ENCODE measurements at regions not wholly inside any gene's neighbourhood (a gene's known extent, or its start where the extent isn't known, plus 50 kb on each side); places are given as distances from the start of the nearest gene placed in this dataset.
"Not testable (repeated sequence)": the region's sequence is repeated elsewhere in the genome, so short reads cannot be mapped to it uniquely, and the experiment has no call there.

DNA sequence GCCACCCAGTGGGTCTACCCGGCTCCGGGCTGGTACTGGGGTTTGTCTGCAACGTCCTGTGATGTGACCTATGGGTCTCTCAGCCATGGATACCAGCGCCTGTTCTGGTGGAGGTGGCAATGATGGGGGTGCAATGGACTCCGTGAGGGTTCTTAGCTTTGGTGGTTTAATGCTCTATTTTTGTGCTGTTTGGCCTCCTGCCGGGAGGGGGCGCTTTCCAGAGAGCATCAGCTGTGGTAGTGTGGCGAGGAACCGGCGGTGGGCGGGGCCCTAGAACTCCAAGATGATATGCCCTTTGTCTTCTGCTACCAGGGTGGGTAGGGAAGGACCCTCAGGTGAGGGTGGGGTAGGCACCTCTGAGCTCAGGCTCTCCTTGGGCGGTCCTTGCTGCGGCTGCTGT, 324.1 kb upstream of the ZFP42 start:
- not testable (repeated sequence) for TF ChIP-seq POLR2A (IDR thresholded peaks at IDR 0.05)
- TF ChIP-seq, protein P1, sequence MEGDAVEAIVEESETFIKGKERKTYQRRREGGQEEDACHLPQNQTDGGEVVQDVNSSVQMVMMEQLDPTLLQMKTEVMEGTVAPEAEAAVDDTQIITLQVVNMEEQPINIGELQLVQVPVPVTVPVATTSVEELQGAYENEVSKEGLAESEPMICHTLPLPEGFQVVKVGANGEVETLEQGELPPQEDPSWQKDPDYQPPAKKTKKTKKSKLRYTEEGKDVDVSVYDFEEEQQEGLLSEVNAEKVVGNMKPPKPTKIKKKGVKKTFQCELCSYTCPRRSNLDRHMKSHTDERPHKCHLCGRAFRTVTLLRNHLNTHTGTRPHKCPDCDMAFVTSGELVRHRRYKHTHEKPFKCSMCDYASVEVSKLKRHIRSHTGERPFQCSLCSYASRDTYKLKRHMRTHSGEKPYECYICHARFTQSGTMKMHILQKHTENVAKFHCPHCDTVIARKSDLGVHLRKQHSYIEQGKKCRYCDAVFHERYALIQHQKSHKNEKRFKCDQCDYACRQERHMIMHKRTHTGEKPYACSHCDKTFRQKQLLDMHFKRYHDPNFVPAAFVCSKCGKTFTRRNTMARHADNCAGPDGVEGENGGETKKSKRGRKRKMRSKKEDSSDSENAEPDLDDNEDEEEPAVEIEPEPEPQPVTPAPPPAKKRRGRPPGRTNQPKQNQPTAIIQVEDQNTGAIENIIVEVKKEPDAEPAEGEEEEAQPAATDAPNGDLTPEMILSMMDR (IDR thresholded peaks at IDR 0.05), result not testable (repeated sequence)
